Esophagus muscularis mucosa (tissue), 4 donors: ENCODE measurements at regions not wholly inside any gene's neighbourhood (a gene's known extent, or its start where the extent isn't known, plus 50 kb on each side); places are given as distances from the start of the nearest gene placed in this dataset.

ENCODE experiments used
- DNase-seq: peaks from one replicate; pipeline ENCODE4 v3.0.0-alpha.2; 2017; ENCODE audit errors: extremely low spot score
- H3K27ac ChIP-seq, 4 donors: fragments of 200-600 bp; sonication (generic); replicated peaks in 1 of 4; 1 replicate in 3 of 4; 2 replicates in 1 of 4; pipeline ENCODE4 v1.5.1; 2016 to 2019; ENCODE audit warnings: mild to moderate bottlenecking in 1 of 4
- H3K27me3 ChIP-seq, 4 donors: fragments of 200-600 bp; sonication (generic); one replicate each; pipeline versions ENCODE4 v1.5.1 to v1.6.0; 2016 to 2019
- H3K36me3 ChIP-seq, 4 donors: fragments of 200-600 bp; sonication (generic); one replicate each; pipeline ENCODE4 v1.5.1; 2016 to 2019
- H3K4me1 ChIP-seq, 4 donors: fragments of 200-600 bp; sonication (generic); one replicate each; pipeline ENCODE4 v1.5.1; 2016 to 2019
- H3K4me3 ChIP-seq, 4 donors: fragments of 200-600 bp; sonication (generic); 1 replicate in 2 of 4; 2 replicates in 2 of 4; pipeline ENCODE4 v1.5.1; 2016 to 2019; ENCODE audit warnings: mild to moderate bottlenecking in 4 of 4, moderate library complexity in 1 of 4
- H3K9me3 ChIP-seq, 4 donors: fragments of 200-600 bp; sonication (generic); 1 replicate in 3 of 4; 2 replicates in 1 of 4; pipeline ENCODE4 v1.5.1; 2016 to 2019
- EP300 ChIP-seq: sonication (generic); formaldehyde crosslinking; IDR thresholded peaks from one replicate; pipeline ENCODE4 v1.6.1; 2017; ENCODE audit warnings: antibody characterized with exemption
- POLR2A ChIP-seq: fragments of 450-650 bp; IDR thresholded peaks from one replicate; pipeline ENCODE4 v1.6.1; 2017; ENCODE audit warnings: antibody characterized with exemption, moderate library complexity, mild to moderate bottlenecking, low read depth
- POLR2AphosphoS5 ChIP-seq, 2 donors: sonication (generic); formaldehyde crosslinking; IDR thresholded peaks; one replicate each; pipeline ENCODE4 v1.6.1; 2017; ENCODE audit warnings: antibody characterized with exemption in 2 of 2
- WGBS: methylation state at CpG from one replicate; pipeline ENCODE4 v1.1.5; 2018; 5-methylcytosine and 5-hydroxymethylcytosine counted together
- intact Hi-C: fragments of 100-400 bp; cut with DNase I; formaldehyde crosslinking; loops from one replicate; pipeline ENCODE4 v1.15.1; 2023
- TF ChIP-seq, protein P1 (sequence below), 3 experiments: fragments of 200-600 bp in 2 of 3; fragments of 450-650 bp in 1 of 3; sonication (generic) in 2 of 3; IDR thresholded peaks; one replicate each; pipeline ENCODE4 v1.5.1; 2017 to 2019; ENCODE audit warnings: antibody characterized with exemption in 3 of 3, mild to moderate bottlenecking in 2 of 3, moderate library complexity in 1 of 3

DNA sequence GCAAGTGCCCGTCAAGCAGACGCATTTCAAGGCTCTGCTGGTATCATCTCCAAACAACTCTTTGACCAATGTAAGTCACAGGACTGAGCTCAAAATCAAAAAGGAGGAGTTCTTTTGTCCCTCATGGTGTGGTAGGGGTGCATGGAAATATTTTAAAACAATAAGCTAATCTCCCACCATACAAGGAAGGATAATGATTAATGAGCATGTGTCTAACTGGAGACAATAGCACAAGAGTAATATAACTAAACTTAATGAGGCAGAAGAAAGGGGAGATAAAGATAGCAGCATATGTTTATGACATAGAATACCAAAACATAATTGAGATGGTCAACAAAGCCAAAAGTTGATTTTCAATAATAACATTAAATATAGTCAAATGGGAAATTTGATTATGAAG lies 668.0 kb upstream of the ZP4 start:
- TF ChIP-seq POLR2A = no peak
- no peak for TF ChIP-seq EP300
- TF ChIP-seq, protein P1, sequence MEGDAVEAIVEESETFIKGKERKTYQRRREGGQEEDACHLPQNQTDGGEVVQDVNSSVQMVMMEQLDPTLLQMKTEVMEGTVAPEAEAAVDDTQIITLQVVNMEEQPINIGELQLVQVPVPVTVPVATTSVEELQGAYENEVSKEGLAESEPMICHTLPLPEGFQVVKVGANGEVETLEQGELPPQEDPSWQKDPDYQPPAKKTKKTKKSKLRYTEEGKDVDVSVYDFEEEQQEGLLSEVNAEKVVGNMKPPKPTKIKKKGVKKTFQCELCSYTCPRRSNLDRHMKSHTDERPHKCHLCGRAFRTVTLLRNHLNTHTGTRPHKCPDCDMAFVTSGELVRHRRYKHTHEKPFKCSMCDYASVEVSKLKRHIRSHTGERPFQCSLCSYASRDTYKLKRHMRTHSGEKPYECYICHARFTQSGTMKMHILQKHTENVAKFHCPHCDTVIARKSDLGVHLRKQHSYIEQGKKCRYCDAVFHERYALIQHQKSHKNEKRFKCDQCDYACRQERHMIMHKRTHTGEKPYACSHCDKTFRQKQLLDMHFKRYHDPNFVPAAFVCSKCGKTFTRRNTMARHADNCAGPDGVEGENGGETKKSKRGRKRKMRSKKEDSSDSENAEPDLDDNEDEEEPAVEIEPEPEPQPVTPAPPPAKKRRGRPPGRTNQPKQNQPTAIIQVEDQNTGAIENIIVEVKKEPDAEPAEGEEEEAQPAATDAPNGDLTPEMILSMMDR (IDR thresholded peaks at IDR 0.05) = no peak
- TF ChIP-seq POLR2AphosphoS5 (IDR thresholded peaks at IDR 0.05) = no peak
- no peaks in the 10 kb centered on the region for H3K36me3 ChIP-seq
- H3K9me3 ChIP-seq = no peaks in the 10 kb centered on the region
- 90% methylated on average over 2 of the region's 2 CpGs for WGBS
- H3K4me3 ChIP-seq = no peak overlapping the region
- H3K27me3 ChIP-seq = no peaks in the 10 kb centered on the region
- no peaks in the 10 kb centered on the region for H3K4me1 ChIP-seq
- intact Hi-C loops = no loop called here
- DNase-seq = no peak
- no peak overlapping the region for H3K27ac ChIP-seq

DNA sequence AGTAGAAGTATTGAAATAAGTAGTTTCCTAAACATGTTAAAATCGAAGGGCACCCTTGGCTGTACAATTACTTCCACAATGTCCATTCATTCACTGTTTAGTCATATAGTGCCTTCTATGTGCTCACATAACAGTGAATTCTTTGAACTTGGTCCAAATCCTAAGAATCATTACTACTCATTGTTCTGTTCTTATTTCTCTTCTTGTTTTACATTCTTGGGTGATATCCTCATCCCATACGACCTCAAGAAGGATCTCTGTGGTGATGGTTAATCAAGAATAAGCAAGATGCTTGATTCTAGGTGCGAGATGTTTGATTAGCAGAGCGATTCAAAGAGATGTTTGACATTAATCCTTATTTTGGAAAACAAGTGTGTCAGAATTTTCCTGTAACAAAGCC lies 667.4 kb upstream of the ZP4 start:
- Histone ChIP-seq H3K27ac (no peak overlapping the region), H3K4me1 (no peaks in the 10 kb centered on the region), H3K4me3 (no peak overlapping the region), H3K9me3 (no peaks in the 10 kb centered on the region), H3K27me3 (no peaks in the 10 kb centered on the region), H3K36me3 (no peaks in the 10 kb centered on the region)
- TF ChIP-seq POLR2AphosphoS5 (IDR thresholded peaks at IDR 0.05) = no peak
- TF ChIP-seq, protein P1 (IDR thresholded peaks at IDR 0.05) = no peak
- TF ChIP-seq POLR2A = no peak
- no peak for TF ChIP-seq EP300
- WGBS = 74% methylated on average over 4 of the region's 4 CpGs
- DNase-seq = no peak
- intact Hi-C loops = no loop called here

DNA sequence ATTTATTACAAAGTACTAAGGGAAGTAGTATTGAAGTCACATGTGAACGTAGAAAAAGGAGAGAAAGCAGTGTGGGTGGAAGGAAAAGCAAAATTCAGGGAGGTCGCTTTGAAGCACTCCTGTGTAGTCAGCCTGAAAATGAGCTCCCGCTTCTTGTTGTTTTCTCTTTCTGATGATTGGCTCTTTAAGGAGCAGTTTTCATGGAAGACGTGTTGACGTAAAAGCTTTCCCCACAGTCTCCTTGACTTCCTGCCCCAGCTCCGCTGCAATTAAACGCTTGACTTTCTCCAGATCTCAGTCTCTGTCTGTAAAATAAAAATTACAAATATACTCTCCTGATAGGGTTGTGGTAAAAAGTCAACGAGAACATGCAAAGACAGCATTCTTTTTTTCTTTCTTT lies 661.5 kb upstream of the ZP4 start:
- H3K4me3 ChIP-seq = no peak overlapping the region
- no peak for DNase-seq
- no peaks in the 10 kb centered on the region for H3K9me3 ChIP-seq
- no peaks in the 10 kb centered on the region for H3K27me3 ChIP-seq
- H3K36me3 ChIP-seq = no peaks in the 10 kb centered on the region
- no peaks in the 10 kb centered on the region for H3K4me1 ChIP-seq
- 76% methylated on average over 8 of the region's 8 CpGs for WGBS
- no peak for TF ChIP-seq POLR2A
- TF ChIP-seq, protein P1 (IDR thresholded peaks at IDR 0.05) = no peak
- no peak for TF ChIP-seq POLR2AphosphoS5 (IDR thresholded peaks at IDR 0.05)
- TF ChIP-seq EP300 = no peak
- no peak overlapping the region for H3K27ac ChIP-seq
- intact Hi-C loops = no loop called here

DNA sequence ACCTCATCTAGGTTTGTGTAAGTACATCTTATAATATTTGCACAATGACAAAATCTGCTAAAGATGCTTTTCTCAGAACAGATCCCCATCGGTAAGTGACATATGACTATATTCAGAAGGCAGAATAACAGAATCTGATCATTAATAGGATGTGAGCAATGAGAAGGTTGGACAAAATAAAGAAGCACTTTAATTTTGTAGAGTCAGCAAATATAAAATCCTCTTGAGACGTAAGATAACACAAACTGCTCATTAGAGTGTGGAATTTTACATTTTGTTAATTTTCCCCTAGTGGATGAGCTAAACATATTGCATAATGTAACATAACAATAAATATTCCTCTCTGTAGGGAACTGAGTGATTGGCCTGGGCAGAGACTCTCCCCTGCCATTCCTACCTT lies 658.4 kb upstream of the ZP4 start:
- intact Hi-C loops = no loop called here

DNA sequence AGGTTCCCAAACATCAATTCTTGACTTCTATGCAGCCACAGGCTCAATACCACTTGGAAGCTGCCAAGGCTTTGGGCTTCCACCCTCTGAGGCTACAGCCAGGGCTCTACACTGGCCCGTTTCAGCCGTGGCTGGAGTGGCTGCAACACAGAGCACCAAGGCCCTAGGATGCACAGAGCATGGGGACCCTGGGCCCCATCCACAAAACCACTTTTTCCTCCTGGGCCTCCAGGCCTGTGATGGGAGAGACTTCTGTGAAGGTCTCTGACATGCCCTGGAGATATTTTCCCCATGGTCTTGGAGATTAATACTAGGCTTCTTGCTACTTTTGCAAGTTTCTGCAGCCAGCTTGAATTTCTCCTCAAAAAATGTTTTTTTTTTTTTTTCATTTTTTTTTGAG lies 655.4 kb upstream of the ZP4 start:
- H3K4me3 ChIP-seq = no peak overlapping the region
- H3K9me3 ChIP-seq = no peaks in the 10 kb centered on the region
- H3K36me3 ChIP-seq = no peaks in the 10 kb centered on the region
- H3K27me3 ChIP-seq = no peaks in the 10 kb centered on the region
- no peak for DNase-seq
- H3K4me1 ChIP-seq = no peaks in the 10 kb centered on the region
- intact Hi-C loops = no loop called here
- TF ChIP-seq POLR2AphosphoS5 (IDR thresholded peaks at IDR 0.05) (no peak), POLR2A (no peak), EP300 (no peak)
- TF ChIP-seq, protein P1 (IDR thresholded peaks at IDR 0.05) = no peak
- 83% methylated on average over 2 of the region's 2 CpGs for WGBS
- H3K27ac ChIP-seq = no peak overlapping the region

More for the DNA sequence above, 658.4 kb upstream of the ZP4 start:
- H3K4me3 ChIP-seq = no peak overlapping the region
- no peaks in the 10 kb centered on the region for H3K9me3 ChIP-seq
- TF ChIP-seq EP300 (no peak), POLR2A (no peak), POLR2AphosphoS5 (IDR thresholded peaks at IDR 0.05) (no peak)
- TF ChIP-seq, protein P1 (IDR thresholded peaks at IDR 0.05) = no peak
- 89% methylated on average over 2 of the region's 2 CpGs for WGBS
- H3K36me3 ChIP-seq = no peaks in the 10 kb centered on the region
- H3K27ac ChIP-seq = no peak overlapping the region
- no peaks in the 10 kb centered on the region for H3K27me3 ChIP-seq
- DNase-seq = no peak
- H3K4me1 ChIP-seq = no peaks in the 10 kb centered on the region
